Ishikawa (cell line): ENCODE measurements at regions not wholly inside any gene's neighbourhood (a gene's known extent, or its start where the extent isn't known, plus 50 kb on each side); places are given as distances from the start of the nearest gene placed in this dataset.

Experiments used
- CEBPB ChIP-seq: IDR thresholded peaks from 2 replicates; pipeline ENCODE4 v1.6.1; 2012
- CREB1 ChIP-seq: IDR thresholded peaks from 2 replicates; pipeline ENCODE4 v1.6.1; 2012; ENCODE audit warnings: low read depth
- EGR1 ChIP-seq: IDR thresholded peaks from 2 replicates; pipeline ENCODE4 v1.6.1; 2012
- EP300 ChIP-seq: IDR thresholded peaks from 2 replicates; pipeline ENCODE4 v1.6.1; 2012; ENCODE audit warnings: borderline replicate concordance
- FOXM1 ChIP-seq: IDR thresholded peaks from 2 replicates; pipeline ENCODE4 v1.6.1; 2012; ENCODE audit warnings: low read depth, borderline replicate concordance
- NFIC ChIP-seq: IDR thresholded peaks from 2 replicates; pipeline ENCODE4 v1.6.1; 2012
- RAD21 ChIP-seq: IDR thresholded peaks from 2 replicates; pipeline ENCODE4 v1.6.1; 2012; ENCODE audit warnings: low read depth
- REST ChIP-seq: IDR thresholded peaks from 2 replicates; pipeline ENCODE4 v1.6.1; 2012; ENCODE audit warnings: low read depth, mild to moderate bottlenecking
- TAF1 ChIP-seq: IDR thresholded peaks from 2 replicates; pipeline ENCODE4 v1.6.1; 2012; ENCODE audit warnings: low read depth, mild to moderate bottlenecking
- TCF12 ChIP-seq: IDR thresholded peaks from 2 replicates; pipeline ENCODE4 v1.6.1; 2012; ENCODE audit warnings: low read depth
- TEAD4 ChIP-seq: IDR thresholded peaks from 2 replicates; pipeline ENCODE4 v1.6.1; 2012
- USF1 ChIP-seq: IDR thresholded peaks from 2 replicates; pipeline ENCODE4 v1.6.1; 2012
- YY1 ChIP-seq: IDR thresholded peaks from 2 replicates; pipeline ENCODE4 v1.6.1; 2012; ENCODE audit warnings: low read depth
- ZBTB7A ChIP-seq: IDR thresholded peaks from 2 replicates; pipeline ENCODE4 v1.6.1; 2012; ENCODE audit warnings: low read depth
- TF ChIP-seq, protein P1 (sequence below): IDR thresholded peaks from 2 replicates; pipeline ENCODE4 v1.6.1; 2012

- TF ChIP-seq USF1 = no peak
- TF ChIP-seq TEAD4 = no peak
- TF ChIP-seq EGR1 = no peak
- TF ChIP-seq, protein P1, sequence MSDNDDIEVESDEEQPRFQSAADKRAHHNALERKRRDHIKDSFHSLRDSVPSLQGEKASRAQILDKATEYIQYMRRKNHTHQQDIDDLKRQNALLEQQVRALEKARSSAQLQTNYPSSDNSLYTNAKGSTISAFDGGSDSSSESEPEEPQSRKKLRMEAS = no peak
- no peak for TF ChIP-seq ZBTB7A
- TF ChIP-seq CEBPB = no peak
- no peak for TF ChIP-seq RAD21
- no peak for TF ChIP-seq YY1
- TF ChIP-seq CREB1 = no peak
- no peak for TF ChIP-seq FOXM1
- TF ChIP-seq TAF1 = no peak
- TF ChIP-seq NFIC = no peak
- no peak for TF ChIP-seq TCF12
- no peak for TF ChIP-seq REST
- TF ChIP-seq EP300 = no peak
Measured at GRCh38 chr4:38411981-38412536, 251.9 kb upstream of the KLF3 start.

DNA sequence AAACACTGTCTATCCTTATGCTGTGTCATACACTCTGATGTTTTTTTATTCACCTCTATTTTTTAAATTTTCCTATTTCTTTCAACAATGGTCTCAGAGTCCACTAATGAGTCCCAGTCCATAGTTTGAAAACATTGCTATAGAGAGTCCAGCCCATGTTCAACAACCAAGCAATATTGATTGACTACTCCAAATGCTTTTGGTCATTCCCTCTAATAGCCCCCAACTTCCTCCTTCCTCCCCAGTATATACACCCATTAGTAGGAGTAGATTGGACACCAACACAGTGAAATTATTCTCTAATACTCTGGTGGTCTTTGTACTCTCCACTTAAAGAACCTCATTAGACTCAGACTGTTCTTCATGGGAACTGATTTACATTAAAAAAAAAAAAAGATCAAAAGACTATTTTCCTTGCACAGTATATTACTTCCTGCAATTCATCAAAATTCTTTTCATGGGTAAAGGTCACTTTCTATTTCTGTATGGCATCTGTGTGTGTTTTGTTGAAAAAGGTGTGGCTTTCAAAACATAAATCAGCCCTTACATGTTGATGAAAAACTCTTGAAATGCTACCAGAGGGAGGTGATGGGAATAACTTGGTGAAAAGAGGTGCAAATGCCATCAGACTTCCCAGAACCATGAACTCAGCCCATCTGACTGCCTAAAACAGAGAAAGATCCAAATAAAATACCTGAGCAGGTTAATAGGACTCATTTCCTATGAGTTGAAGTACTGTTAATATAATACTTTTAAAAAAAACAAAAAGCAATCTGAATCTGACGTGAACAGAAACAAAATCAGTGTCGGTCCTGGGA, 250.3 kb upstream of the KLF3 start:
- TF ChIP-seq TEAD4 (no peak), TAF1 (no peak), RAD21 (no peak)

DNA sequence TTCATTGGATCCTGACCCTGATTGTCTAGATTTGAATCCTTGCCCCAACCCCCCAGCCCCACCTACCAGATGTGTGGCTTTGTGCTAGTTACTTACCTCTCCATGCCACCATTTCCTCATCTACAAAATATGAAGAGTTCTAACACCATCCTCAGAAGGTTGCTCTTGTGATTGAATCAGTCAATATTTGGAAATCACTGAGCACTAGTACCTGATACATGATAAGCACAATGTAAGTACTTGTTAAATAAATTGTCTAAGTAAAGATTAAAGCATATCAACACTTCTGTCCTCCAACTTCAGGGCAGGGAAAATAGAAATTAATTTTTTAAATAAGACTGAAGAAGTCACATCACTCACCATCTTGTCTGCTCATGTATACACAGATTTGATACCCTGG, 249.6 kb upstream of the KLF3 start:
- TF ChIP-seq USF1 (no peak), FOXM1 (no peak), YY1 (no peak), TAF1 (no peak), EP300 (no peak), TEAD4 (no peak), CEBPB (no peak), CREB1 (no peak), REST (no peak), TCF12 (no peak)

DNA sequence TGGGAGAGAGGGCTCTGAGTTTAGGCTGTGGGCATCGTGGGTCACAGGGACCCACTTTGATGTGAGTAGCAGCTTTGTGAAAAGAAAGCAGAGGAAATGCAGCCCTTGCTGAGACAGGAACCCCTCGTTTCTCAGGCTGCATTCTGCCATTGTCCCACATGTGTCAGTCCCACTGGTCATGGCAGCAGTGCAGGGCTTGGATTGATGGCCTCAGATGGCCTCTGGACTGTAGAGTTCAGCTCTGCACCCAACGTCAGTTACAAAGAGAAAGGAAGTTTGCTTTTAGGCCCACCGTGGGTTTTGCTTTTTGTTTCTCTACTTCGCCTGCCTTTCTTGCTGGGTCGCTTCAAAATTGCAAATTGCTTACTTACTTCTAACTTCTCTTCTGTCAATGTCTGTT, 248.3 kb upstream of the KLF3 start:
- TF ChIP-seq TEAD4 = no peak
- no peak for TF ChIP-seq REST
- no peak for TF ChIP-seq TCF12
- no peak for TF ChIP-seq USF1
- TF ChIP-seq, protein P1 = no peak
- TF ChIP-seq ZBTB7A = no peak
- TF ChIP-seq FOXM1 = no peak
- TF ChIP-seq CEBPB = no peak
